ENCODE measurements at regions not wholly inside any gene's neighbourhood (a gene's known extent, or its start where the extent isn't known, plus 50 kb on each side); places are given as distances from the start of the nearest gene placed in this dataset.

GRCh38 chr12:113655919-113656318, 184.2 kb upstream of the LHX5 start:
- Histone ChIP-seq H3K36me3 (ENCODE audit: insufficient read depth, low read length) (no peaks in the 10 kb centered on the region), H2AFZ (ENCODE audit: low read depth, low read length) (no peak overlapping the region)

GRCh38 chr12:113655479-113655878, 183.8 kb upstream of the LHX5 start:
- Histone ChIP-seq H3K36me3 (ENCODE audit: insufficient read depth, low read length) (no peaks in the 10 kb centered on the region), H2AFZ (ENCODE audit: low read depth, low read length) (no peak overlapping the region), H3K9me3 (ENCODE audit: low read length) (no peaks in the 10 kb centered on the region), H3K27me3 (ENCODE audit: insufficient read depth, low read length) (no peaks in the 10 kb centered on the region), H3K4me3 (ENCODE audit: low read length) (no peak overlapping the region), H3K4me1 (ENCODE audit: insufficient read depth, low read length) (no peaks in the 10 kb centered on the region)

More at GRCh38 chr12:113655919-113656318, 184.2 kb upstream of the LHX5 start:
- Histone ChIP-seq H3K4me3 (ENCODE audit: low read length) (no peak overlapping the region), H3K9me3 (ENCODE audit: low read length) (no peaks in the 10 kb centered on the region), H3K27me3 (ENCODE audit: insufficient read depth, low read length) (no peaks in the 10 kb centered on the region), H3K4me1 (ENCODE audit: insufficient read depth, low read length) (no peaks in the 10 kb centered on the region)

- no peak overlapping the region for H2AFZ ChIP-seq (ENCODE audit: low read depth, low read length)
- H3K4me3 ChIP-seq (ENCODE audit: low read length), result no peak overlapping the region
- H3K9me3 ChIP-seq (ENCODE audit: low read length), result no peaks in the 10 kb centered on the region
- no peaks in the 10 kb centered on the region for H3K36me3 ChIP-seq (ENCODE audit: insufficient read depth, low read length)
- H3K27me3 ChIP-seq (ENCODE audit: insufficient read depth, low read length), result peaks cover 3% of the 10 kb centered on the region
- no peaks in the 10 kb centered on the region for H3K4me1 ChIP-seq (ENCODE audit: insufficient read depth, low read length)
Observed at GRCh38 chr12:113651662-113652061, 180.0 kb upstream of the LHX5 start.

GRCh38 chr12:113650476-113650875, 178.8 kb upstream of the LHX5 start:
- peaks cover 10% of the 10 kb centered on the region for H3K27me3 ChIP-seq (ENCODE audit: insufficient read depth, low read length)
- no peaks in the 10 kb centered on the region for H3K4me1 ChIP-seq (ENCODE audit: insufficient read depth, low read length)
- H3K36me3 ChIP-seq (ENCODE audit: insufficient read depth, low read length), result no peaks in the 10 kb centered on the region
- H3K9me3 ChIP-seq (ENCODE audit: low read length), result no peaks in the 10 kb centered on the region
- H3K4me3 ChIP-seq (ENCODE audit: low read length), result no peak overlapping the region
- H2AFZ ChIP-seq (ENCODE audit: low read depth, low read length), result no peak overlapping the region

- Histone ChIP-seq H3K4me3 (ENCODE audit: low read length) (no peak overlapping the region), H3K27me3 (ENCODE audit: insufficient read depth, low read length) (peaks cover 12% of the 10 kb centered on the region), H2AFZ (ENCODE audit: low read depth, low read length) (no peak overlapping the region), H3K9me3 (ENCODE audit: low read length) (no peaks in the 10 kb centered on the region), H3K4me1 (ENCODE audit: insufficient read depth, low read length) (no peaks in the 10 kb centered on the region), H3K36me3 (ENCODE audit: insufficient read depth, low read length) (no peaks in the 10 kb centered on the region)
Observed at GRCh38 chr12:113649256-113649830, 177.7 kb upstream of the LHX5 start.

- Histone ChIP-seq H2AFZ (ENCODE audit: low read depth, low read length) (no peak overlapping the region), H3K9me3 (ENCODE audit: low read length) (no peaks in the 10 kb centered on the region), H3K36me3 (ENCODE audit: insufficient read depth, low read length) (no peaks in the 10 kb centered on the region), H3K27me3 (ENCODE audit: insufficient read depth, low read length) (peaks cover 14% of the 10 kb centered on the region), H3K4me1 (ENCODE audit: insufficient read depth, low read length) (no peaks in the 10 kb centered on the region), H3K4me3 (ENCODE audit: low read length) (no peak overlapping the region)
Observed at GRCh38 chr12:113647048-113647447, 175.4 kb upstream of the LHX5 start.

- Histone ChIP-seq H3K9me3 (ENCODE audit: low read length) (no peaks in the 10 kb centered on the region), H2AFZ (ENCODE audit: low read depth, low read length) (no peak overlapping the region), H3K4me1 (ENCODE audit: insufficient read depth, low read length) (no peaks in the 10 kb centered on the region), H3K36me3 (ENCODE audit: insufficient read depth, low read length) (no peaks in the 10 kb centered on the region), H3K4me3 (ENCODE audit: low read length) (no peak overlapping the region), H3K27me3 (ENCODE audit: insufficient read depth, low read length) (peaks cover 22% of the 10 kb centered on the region)
Observed at GRCh38 chr12:113645603-113646002, 173.9 kb upstream of the LHX5 start.

GRCh38 chr12:113645183-113645582, 173.5 kb upstream of the LHX5 start:
- H3K4me1 ChIP-seq (ENCODE audit: insufficient read depth, low read length), result no peaks in the 10 kb centered on the region
- no peaks in the 10 kb centered on the region for H3K36me3 ChIP-seq (ENCODE audit: insufficient read depth, low read length)
- no peaks in the 10 kb centered on the region for H3K9me3 ChIP-seq (ENCODE audit: low read length)
- peaks cover 23% of the 10 kb centered on the region for H3K27me3 ChIP-seq (ENCODE audit: insufficient read depth, low read length)
- no peak overlapping the region for H2AFZ ChIP-seq (ENCODE audit: low read depth, low read length)
- no peak overlapping the region for H3K4me3 ChIP-seq (ENCODE audit: low read length)

- H3K27me3 ChIP-seq (ENCODE audit: insufficient read depth, low read length), result peaks cover 26% of the 10 kb centered on the region
Observed at GRCh38 chr12:113643177-113643974, 171.7 kb upstream of the LHX5 start.

GRCh38 chr12:113642672-113643071, 171.0 kb upstream of the LHX5 start:
- Histone ChIP-seq H3K4me3 (ENCODE audit: low read length) (no peak overlapping the region), H3K9me3 (ENCODE audit: low read length) (no peaks in the 10 kb centered on the region), H3K27me3 (ENCODE audit: insufficient read depth, low read length) (peaks cover 24% of the 10 kb centered on the region), H2AFZ (ENCODE audit: low read depth, low read length) (no peak overlapping the region), H3K4me1 (ENCODE audit: insufficient read depth, low read length) (peaks cover 3% of the 10 kb centered on the region), H3K36me3 (ENCODE audit: insufficient read depth, low read length) (no peaks in the 10 kb centered on the region)

More at GRCh38 chr12:113643177-113643974, 171.7 kb upstream of the LHX5 start:
- no peaks in the 10 kb centered on the region for H3K9me3 ChIP-seq (ENCODE audit: low read length)
- H3K4me1 ChIP-seq (ENCODE audit: insufficient read depth, low read length), result peaks cover 3% of the 10 kb centered on the region
- H3K36me3 ChIP-seq (ENCODE audit: insufficient read depth, low read length), result no peaks in the 10 kb centered on the region
- no peak overlapping the region for H3K4me3 ChIP-seq (ENCODE audit: low read length)
- H2AFZ ChIP-seq (ENCODE audit: low read depth, low read length), result no peak overlapping the region

GRCh38 chr12:113642216-113642615, 170.5 kb upstream of the LHX5 start:
- Histone ChIP-seq H3K4me1 (ENCODE audit: insufficient read depth, low read length) (peaks cover 3% of the 10 kb centered on the region), H2AFZ (ENCODE audit: low read depth, low read length) (no peak overlapping the region), H3K4me3 (ENCODE audit: low read length) (no peak overlapping the region), H3K36me3 (ENCODE audit: insufficient read depth, low read length) (no peaks in the 10 kb centered on the region), H3K9me3 (ENCODE audit: low read length) (no peaks in the 10 kb centered on the region), H3K27me3 (ENCODE audit: insufficient read depth, low read length) (peaks cover 24% of the 10 kb centered on the region)

- Histone ChIP-seq H3K27me3 (ENCODE audit: insufficient read depth, low read length) (peaks cover 26% of the 10 kb centered on the region), H3K4me3 (ENCODE audit: low read length) (no peak overlapping the region), H2AFZ (ENCODE audit: low read depth, low read length) (no peak overlapping the region), H3K4me1 (ENCODE audit: insufficient read depth, low read length) (peaks cover 3% of the 10 kb centered on the region), H3K36me3 (ENCODE audit: insufficient read depth, low read length) (no peaks in the 10 kb centered on the region), H3K9me3 (ENCODE audit: low read length) (no peaks in the 10 kb centered on the region)
Observed at GRCh38 chr12:113641426-113642030, 169.9 kb upstream of the LHX5 start.

GRCh38 chr12:113640837-113641236, 169.2 kb upstream of the LHX5 start:
- Histone ChIP-seq H3K27me3 (ENCODE audit: insufficient read depth, low read length) (peaks cover 24% of the 10 kb centered on the region), H3K4me1 (ENCODE audit: insufficient read depth, low read length) (peaks cover 3% of the 10 kb centered on the region), H2AFZ (ENCODE audit: low read depth, low read length) (no peak overlapping the region), H3K4me3 (ENCODE audit: low read length) (no peak overlapping the region), H3K36me3 (ENCODE audit: insufficient read depth, low read length) (no peaks in the 10 kb centered on the region), H3K9me3 (ENCODE audit: low read length) (no peaks in the 10 kb centered on the region)
